Activated CD8-positive, alpha-beta T cell treated with anti-CD3 and anti-CD28 coated beads, Interleukin-2, amount 10 ng/mL, durations not matched to agents 7 days and 5 days (primary cell): ENCODE measurements at regions not wholly inside any gene's neighbourhood (a gene's known extent, or its start where the extent isn't known, plus 50 kb on each side); places are given as distances from the start of the nearest gene placed in this dataset.

ENCODE experiments used
- ATAC-seq: fragments of 150-1000 bp; cut with Tn5 transposase; one replicate; pipeline ENCODE4 v1.10.0; 2021; ENCODE audit warnings: moderate library complexity
- CTCF ChIA-PET: fragments of 350-600 bp; sonication (Branson Sonifier 250); formaldehyde crosslinking; loops from one replicate; lab custom pipeline; 2021; ENCODE audit warnings: antibody characterized with exemption; lab: Charles Lee
- POLR2A ChIA-PET: fragments of 350-600 bp; sonication (Branson Sonifier 250); formaldehyde crosslinking; loops from one replicate; lab custom pipeline; 2021; ENCODE audit warnings: antibody characterized with exemption; lab: Charles Lee
- DNase-seq: peaks from one replicate; pipeline ENCODE4 v3.0.0-alpha.2; 2020
- H3K27ac Mint-ChIP-seq: one replicate; pipeline ENCODE4 v1.8.0; 2021; ENCODE audit warnings: mild to moderate bottlenecking, mixed read lengths
- H3K27me3 Mint-ChIP-seq: one replicate; pipeline ENCODE4 v1.8.0; 2021; ENCODE audit warnings: low read depth, mixed read lengths
- H3K36me3 Mint-ChIP-seq: one replicate; pipeline ENCODE4 v1.8.0; 2021; ENCODE audit warnings: low read depth, mixed read lengths
- H3K4me1 Mint-ChIP-seq: one replicate; pipeline ENCODE4 v1.8.0; 2021; ENCODE audit warnings: low read depth, mixed read lengths
- H3K4me3 Mint-ChIP-seq: one replicate; pipeline ENCODE4 v1.8.0; 2021; ENCODE audit warnings: mild to moderate bottlenecking, mixed read lengths
- H3K9me3 Mint-ChIP-seq: one replicate; pipeline ENCODE4 v1.8.0; 2022; ENCODE audit warnings: mixed read lengths; ENCODE audit not compliant: insufficient read depth

DNA sequence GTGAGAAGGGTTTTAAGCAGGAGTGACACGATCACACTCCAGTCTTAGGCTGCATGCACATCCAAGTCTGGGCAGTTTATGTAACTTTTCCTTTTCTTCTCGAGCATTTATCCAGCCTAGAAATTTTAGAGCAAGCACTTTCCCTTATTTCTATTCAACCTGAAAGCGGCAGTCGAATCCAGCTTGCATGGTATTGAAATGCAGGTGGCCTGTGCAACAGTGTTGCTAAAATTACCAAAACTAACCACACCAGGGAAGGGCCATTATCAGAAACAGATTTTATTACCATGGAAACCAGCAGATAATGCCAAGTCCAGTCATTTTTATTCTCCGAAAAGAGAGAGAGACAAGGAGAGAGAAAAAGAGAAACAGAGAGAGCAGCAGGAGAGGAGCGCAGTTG lies 179.9 kb upstream of the ZC3H12A start:
- ChIA-PET CTCF (no interaction called here), POLR2A (no interaction called here)
- Mint-ChIP-seq H3K27ac (no peak overlapping the region), H3K9me3 (no peaks in the 10 kb centered on the region), H3K4me3 (no peak overlapping the region), H3K4me1 (no peaks in the 10 kb centered on the region), H3K36me3 (no peaks in the 10 kb centered on the region), H3K27me3 (peaks cover 2% of the 10 kb centered on the region)
- no peak for ATAC-seq
- no peak for DNase-seq

DNA sequence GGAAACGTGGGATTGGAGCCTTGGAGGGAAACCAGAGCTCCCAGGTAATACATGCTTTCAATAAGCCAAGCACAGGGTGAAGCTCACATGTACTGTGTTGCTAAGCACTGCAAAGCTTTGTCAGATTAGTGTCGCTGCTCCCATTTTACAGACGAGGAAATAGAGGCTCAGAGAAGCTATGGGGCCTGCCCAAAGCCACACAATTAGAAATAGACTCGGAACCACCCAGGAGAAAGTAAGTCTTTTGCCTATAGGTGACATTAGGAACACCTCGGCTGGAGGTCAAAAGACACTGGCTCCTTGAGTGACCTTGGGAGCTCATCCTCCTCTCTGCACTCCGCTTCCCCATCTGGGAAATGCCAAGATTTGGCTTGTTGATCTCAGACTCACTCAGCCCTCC lies 175.6 kb upstream of the ZC3H12A start:
- CTCF ChIA-PET, result no interaction called here
- peaks cover 2% of the 10 kb centered on the region for H3K27me3 Mint-ChIP-seq
- H3K4me1 Mint-ChIP-seq, result no peaks in the 10 kb centered on the region
- H3K9me3 Mint-ChIP-seq, result no peaks in the 10 kb centered on the region
- H3K4me3 Mint-ChIP-seq, result no peak overlapping the region
- H3K27ac Mint-ChIP-seq, result no peak overlapping the region
- H3K36me3 Mint-ChIP-seq, result no peaks in the 10 kb centered on the region
- POLR2A ChIA-PET, result no interaction called here
- ATAC-seq (no peak), DNase-seq (no peak)

- POLR2A ChIA-PET, result no interaction called here
- Mint-ChIP-seq H3K36me3 (no peaks in the 10 kb centered on the region), H3K4me1 (no peaks in the 10 kb centered on the region), H3K4me3 (no peak overlapping the region), H3K9me3 (no peaks in the 10 kb centered on the region), H3K27me3 (peaks cover 1% of the 10 kb centered on the region), H3K27ac (no peak overlapping the region)
- CTCF ChIA-PET, result no interaction called here
- ATAC-seq (no peak), DNase-seq (no peak)
These were observed 175.2 kb upstream of the ZC3H12A start for GRCh38 chr1:37299216-37299615.

DNA sequence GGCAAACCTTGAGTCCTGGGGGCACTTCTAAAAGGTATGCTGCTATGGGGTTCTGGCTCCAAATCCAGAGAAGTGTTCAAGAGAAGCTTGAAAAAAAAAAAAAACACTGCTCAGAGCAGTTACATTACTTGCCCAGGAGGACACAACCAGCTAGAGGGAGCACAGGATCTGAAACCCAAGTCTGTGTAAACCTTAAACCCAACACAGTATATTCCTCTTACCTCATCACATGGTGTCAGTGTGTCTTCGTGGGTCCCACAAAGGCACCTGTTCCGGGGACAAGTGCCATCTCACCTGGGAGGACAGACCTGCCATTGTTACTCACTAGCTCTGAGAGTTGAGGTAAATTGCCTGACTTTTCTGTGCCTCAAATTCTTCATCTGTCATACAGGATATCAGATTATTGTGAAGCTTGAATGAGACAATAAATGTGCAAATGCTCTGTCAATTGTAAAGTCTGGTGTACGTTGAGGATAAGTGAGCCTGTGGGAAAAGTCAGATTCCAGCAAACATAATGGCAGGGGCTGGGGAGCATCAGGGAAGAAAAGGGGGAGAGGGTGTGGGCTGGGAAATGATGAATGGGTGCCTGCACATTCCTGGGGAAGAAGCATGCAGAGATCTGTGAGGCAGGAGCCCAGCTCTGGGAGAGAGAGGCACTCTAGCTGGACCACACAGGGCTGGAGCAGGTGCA lies 170.4 kb upstream of the ZC3H12A start:
- Mint-ChIP-seq H3K27me3 (peaks cover 5% of the 10 kb centered on the region), H3K4me1 (no peaks in the 10 kb centered on the region)
- POLR2A ChIA-PET, result no interaction called here

DNA sequence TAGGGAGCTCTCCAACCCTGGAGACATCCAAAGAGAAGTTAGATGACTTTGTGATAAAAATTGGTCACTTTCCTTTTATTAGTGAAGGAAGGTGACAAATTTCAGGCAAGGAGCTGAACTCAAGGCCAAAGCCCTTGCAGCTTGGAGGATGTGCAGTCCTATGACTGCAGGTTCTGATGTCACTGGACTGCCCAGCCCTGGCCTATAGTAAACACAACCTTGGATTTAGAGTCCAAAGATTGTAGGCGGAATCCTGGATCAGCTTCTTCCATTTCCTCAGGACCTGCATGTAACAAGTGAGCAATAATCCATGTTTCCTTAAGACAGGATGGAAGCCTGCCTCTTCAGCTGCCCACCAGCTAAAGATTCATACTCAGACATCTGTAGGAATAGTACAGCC lies 169.3 kb upstream of the ZC3H12A start:
- Mint-ChIP-seq H3K4me3 (no peak overlapping the region), H3K27me3 (peaks cover 5% of the 10 kb centered on the region), H3K9me3 (no peaks in the 10 kb centered on the region), H3K36me3 (no peaks in the 10 kb centered on the region), H3K27ac (no peak overlapping the region), H3K4me1 (no peaks in the 10 kb centered on the region)
- DNase-seq (no peak), ATAC-seq (no peak)
- ChIA-PET POLR2A (no interaction called here), CTCF (no interaction called here)

More for the DNA sequence above, 170.4 kb upstream of the ZC3H12A start:
- H3K36me3 Mint-ChIP-seq, result no peaks in the 10 kb centered on the region
- CTCF ChIA-PET, result no interaction called here
- H3K9me3 Mint-ChIP-seq, result no peaks in the 10 kb centered on the region
- H3K4me3 Mint-ChIP-seq, result no peak overlapping the region
- DNase-seq, result no peak
- ATAC-seq, result no peak
- no peak overlapping the region for H3K27ac Mint-ChIP-seq

- H3K27ac Mint-ChIP-seq, result no peak overlapping the region
- CTCF ChIA-PET, result no interaction called here
- POLR2A ChIA-PET, result no interaction called here
- no peak for ATAC-seq
- peaks cover 8% of the 10 kb centered on the region for H3K27me3 Mint-ChIP-seq
- DNase-seq, result no peak
- H3K4me1 Mint-ChIP-seq, result no peaks in the 10 kb centered on the region
- no peaks in the 10 kb centered on the region for H3K9me3 Mint-ChIP-seq
- H3K36me3 Mint-ChIP-seq, result no peaks in the 10 kb centered on the region
- H3K4me3 Mint-ChIP-seq, result no peak overlapping the region
These were observed 168.5 kb upstream of the ZC3H12A start for GRCh38 chr1:37305841-37306240.

DNA sequence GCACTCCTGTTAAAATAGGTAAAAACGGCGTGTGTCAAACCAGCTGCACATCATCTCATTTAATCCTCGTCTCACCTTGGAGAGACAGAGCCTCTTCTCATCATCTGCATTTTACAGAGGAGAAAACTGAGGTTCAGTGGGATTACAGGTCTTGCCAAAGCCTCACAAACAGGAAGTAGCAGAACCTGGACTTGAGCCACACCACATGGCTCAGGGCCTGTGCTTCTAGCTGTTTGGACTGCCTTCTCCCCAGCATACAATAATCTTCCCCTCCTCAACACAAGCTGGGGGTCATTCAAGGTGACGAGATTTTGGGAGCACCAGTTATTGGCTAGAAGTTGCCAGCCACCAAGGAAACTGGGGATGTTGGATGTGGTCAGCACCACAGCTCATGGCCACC lies 167.9 kb upstream of the ZC3H12A start:
- Mint-ChIP-seq H3K27ac (no peak overlapping the region), H3K4me3 (no peak overlapping the region), H3K4me1 (no peaks in the 10 kb centered on the region), H3K27me3 (peaks cover 8% of the 10 kb centered on the region), H3K36me3 (no peaks in the 10 kb centered on the region), H3K9me3 (no peaks in the 10 kb centered on the region)
- ChIA-PET CTCF (no interaction called here), POLR2A (no interaction called here)
- no peak for DNase-seq
- ATAC-seq, result no peak

DNA sequence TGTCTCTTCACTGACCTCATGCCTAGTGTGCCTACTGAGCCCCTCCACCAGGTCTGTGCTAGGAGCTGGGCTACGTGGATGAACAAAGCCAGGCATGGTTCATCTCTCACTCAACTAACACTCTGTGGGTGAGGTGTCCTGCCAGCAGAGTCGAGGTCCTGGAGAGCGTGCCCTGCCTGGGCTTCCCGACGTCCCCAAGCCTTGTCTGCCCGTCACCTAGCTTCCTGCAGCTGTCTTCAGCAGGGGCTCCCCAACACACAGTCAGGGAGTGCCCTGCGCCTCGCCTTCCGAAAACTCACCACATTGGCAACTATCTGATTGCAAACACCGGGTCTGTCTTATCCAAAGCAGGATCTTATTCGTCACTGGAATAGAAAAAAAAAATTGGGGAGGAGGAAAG lies 167.5 kb upstream of the ZC3H12A start:
- DNase-seq (no peak), ATAC-seq (no peak)
- Mint-ChIP-seq H3K36me3 (no peaks in the 10 kb centered on the region), H3K27me3 (peaks cover 8% of the 10 kb centered on the region), H3K9me3 (no peaks in the 10 kb centered on the region), H3K4me1 (no peaks in the 10 kb centered on the region), H3K4me3 (no peak overlapping the region), H3K27ac (no peak overlapping the region)
- ChIA-PET CTCF (no interaction called here), POLR2A (no interaction called here)

GRCh38 chr1:37308031-37308960 lies 166.1 kb upstream of the ZC3H12A start:
- Mint-ChIP-seq H3K9me3 (no peaks in the 10 kb centered on the region), H3K27ac (no peak overlapping the region), H3K36me3 (no peaks in the 10 kb centered on the region), H3K4me3 (no peak overlapping the region), H3K27me3 (peaks cover 9% of the 10 kb centered on the region), H3K4me1 (no peaks in the 10 kb centered on the region)
- POLR2A ChIA-PET, result no interaction called here
- no peak for ATAC-seq
- CTCF ChIA-PET, result no interaction called here
- DNase-seq, result no peak

- no peak for DNase-seq
- Mint-ChIP-seq H3K4me3 (no peak overlapping the region), H3K27ac (no peak overlapping the region), H3K27me3 (peaks cover 12% of the 10 kb centered on the region), H3K9me3 (no peaks in the 10 kb centered on the region), H3K36me3 (no peaks in the 10 kb centered on the region), H3K4me1 (no peaks in the 10 kb centered on the region)
- ATAC-seq, result no peak
- ChIA-PET CTCF (no interaction called here), POLR2A (no interaction called here)
These were observed 164.8 kb upstream of the ZC3H12A start for GRCh38 chr1:37309574-37309973.

GRCh38 chr1:37310064-37310463 lies 164.3 kb upstream of the ZC3H12A start:
- ChIA-PET POLR2A (no interaction called here), CTCF (no interaction called here)
- Mint-ChIP-seq H3K4me1 (no peaks in the 10 kb centered on the region), H3K4me3 (no peak overlapping the region), H3K27me3 (peaks cover 16% of the 10 kb centered on the region), H3K9me3 (no peaks in the 10 kb centered on the region), H3K27ac (no peak overlapping the region), H3K36me3 (no peaks in the 10 kb centered on the region)
- no peak for ATAC-seq
- no peak for DNase-seq

- no peak overlapping the region for H3K4me3 Mint-ChIP-seq
- H3K4me1 Mint-ChIP-seq, result no peaks in the 10 kb centered on the region
- ChIA-PET POLR2A (interaction anchor here (0.6 kb wide), 1 partner anchor 14 kb away, joined by 3 read pairs; no protein-coding TSS in a partner anchor), CTCF (interaction anchor here (2.2 kb wide), 1 partner anchor 9 kb away, joined by 7 read pairs; no protein-coding TSS in a partner anchor)
- peaks cover 50% of the 10 kb centered on the region for H3K27me3 Mint-ChIP-seq
- ATAC-seq (no peak), DNase-seq (no peak)
- no peaks in the 10 kb centered on the region for H3K36me3 Mint-ChIP-seq
- no peak overlapping the region for H3K27ac Mint-ChIP-seq
- H3K9me3 Mint-ChIP-seq, result no peaks in the 10 kb centered on the region
These were observed 159.0 kb upstream of the ZC3H12A start for GRCh38 chr1:37315371-37315846.
